ENCODE measurements at regions not wholly inside any gene's neighbourhood (a gene's known extent, or its start where the extent isn't known, plus 50 kb on each side); places are given as distances from the start of the nearest gene placed in this dataset.

DNA sequence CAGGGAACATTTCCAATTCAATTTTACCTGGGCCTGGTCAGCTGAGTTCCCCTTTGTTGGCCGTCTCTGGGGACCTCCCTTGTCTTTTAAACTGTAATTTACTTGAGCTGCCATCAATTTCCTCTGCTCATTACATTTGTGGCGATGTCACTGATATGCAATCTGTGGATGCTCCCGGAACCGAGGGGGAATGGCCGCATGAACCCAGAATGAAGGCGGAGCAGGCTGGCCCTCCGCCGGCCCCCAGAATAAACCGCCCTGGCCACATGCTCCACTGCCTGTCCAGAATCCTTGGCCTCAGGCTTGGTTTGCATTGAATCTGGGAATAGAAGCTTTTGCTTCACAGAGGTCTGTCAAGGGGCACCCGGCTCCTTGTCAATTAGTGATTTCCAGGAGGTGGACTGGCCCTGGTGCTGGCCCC lies 276.8 kb downstream of the TEX29 start:
- TF ChIP-seq, protein P1, sequence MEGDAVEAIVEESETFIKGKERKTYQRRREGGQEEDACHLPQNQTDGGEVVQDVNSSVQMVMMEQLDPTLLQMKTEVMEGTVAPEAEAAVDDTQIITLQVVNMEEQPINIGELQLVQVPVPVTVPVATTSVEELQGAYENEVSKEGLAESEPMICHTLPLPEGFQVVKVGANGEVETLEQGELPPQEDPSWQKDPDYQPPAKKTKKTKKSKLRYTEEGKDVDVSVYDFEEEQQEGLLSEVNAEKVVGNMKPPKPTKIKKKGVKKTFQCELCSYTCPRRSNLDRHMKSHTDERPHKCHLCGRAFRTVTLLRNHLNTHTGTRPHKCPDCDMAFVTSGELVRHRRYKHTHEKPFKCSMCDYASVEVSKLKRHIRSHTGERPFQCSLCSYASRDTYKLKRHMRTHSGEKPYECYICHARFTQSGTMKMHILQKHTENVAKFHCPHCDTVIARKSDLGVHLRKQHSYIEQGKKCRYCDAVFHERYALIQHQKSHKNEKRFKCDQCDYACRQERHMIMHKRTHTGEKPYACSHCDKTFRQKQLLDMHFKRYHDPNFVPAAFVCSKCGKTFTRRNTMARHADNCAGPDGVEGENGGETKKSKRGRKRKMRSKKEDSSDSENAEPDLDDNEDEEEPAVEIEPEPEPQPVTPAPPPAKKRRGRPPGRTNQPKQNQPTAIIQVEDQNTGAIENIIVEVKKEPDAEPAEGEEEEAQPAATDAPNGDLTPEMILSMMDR (optimal IDR thresholded peaks at IDR 0.05 in 1 of 3, IDR thresholded peaks at IDR 0.05 in 1 of 3, conservative IDR thresholded peaks at IDR 0.05 in 1 of 3; ENCODE audit: extremely low read depth in 1 of 3, insufficient read depth in 2 of 3, low read length in 3 of 3), result no peak
- no peak for TF ChIP-seq EZH2 (IDR thresholded peaks at IDR 0.05; ENCODE audit: low read length)

Measured in keratinocyte (primary cell).